GM12878 (cell line): ENCODE measurements at regions not wholly inside any gene's neighbourhood (a gene's known extent, or its start where the extent isn't known, plus 50 kb on each side); places are given as distances from the start of the nearest gene placed in this dataset.

Experiments used
- ATAC-seq: fragments of 200-7000 bp; cut with Tn5 transposase; 3 replicates; pipeline ENCODE4 v1.9.1; 2020; ENCODE audit warnings: mild to moderate bottlenecking, moderate library complexity
- BruUV-seq: library from RNA; stranded (reverse); fragments of 400-500 nt; replicated peaks from 2 replicates; lab custom pipeline; 2021; lab: Mats Ljungman, UMichigan
- CTCF ChIA-PET: fragments of 300-600 bp; sonication (Branson Sonifier 250); formaldehyde crosslinking; extraction: SDS; loops from one replicate; lab custom pipeline; 2021; ENCODE audit warnings: inconsistent platforms; lab: Yijun Ruan, JAX
- POLR2A ChIA-PET: fragments of 350-600 bp; formaldehyde crosslinking; extraction: SDS; loops from one replicate; lab custom pipeline; 2021; ENCODE audit warnings: inconsistent platforms; lab: Charles Lee
- RAD21 ChIA-PET: fragments of 300-600 bp; sonication (Branson Sonifier 250); formaldehyde crosslinking; loops from one replicate; lab custom pipeline; 2023; ENCODE audit warnings: antibody characterized with exemption; ENCODE audit not compliant: unreplicated experiment; lab: Charles Lee
- SMC1A ChIA-PET: fragments of 300-600 bp; sonication (Branson Sonifier 250); formaldehyde crosslinking; loops from one replicate; lab custom pipeline; 2023; ENCODE audit not compliant: unreplicated experiment, uncharacterized antibody; lab: Charles Lee
- DNase-seq: peaks from one replicate; pipeline ENCODE4 v3.0.0-alpha.2; 2011; ENCODE audit warnings: low read depth, low spot score
- FAIRE-seq: peaks from 3 replicates; lab custom pipeline; 2011; peaks lifted over from hg19 to GRCh38; lab: Jason Lieb, UNC
- H2AFZ ChIP-seq: 2 replicates; pipeline ENCODE4 v1.6.0; 2011; ENCODE audit warnings: low read depth, low read length, control low read depth; ENCODE audit not compliant: control insufficient read depth
- H3K27ac ChIP-seq: 2 replicates; pipeline ENCODE4 v1.5.1; 2011; ENCODE audit warnings: control low read depth; ENCODE audit not compliant: control insufficient read depth, insufficient read depth
- H3K27me3 ChIP-seq, 2 experiments: replicated peaks in 1 of 2; 2 replicates each; pipeline versions ENCODE4 v1.6.0 to v1.6.1; 2011; ENCODE audit warnings: low read length in 1 of 2; ENCODE audit not compliant: control insufficient read depth in 2 of 2, insufficient read depth in 2 of 2
- H3K36me3 ChIP-seq, 2 experiments: 2 replicates each; pipeline ENCODE4 v1.5.1; 2011; ENCODE audit warnings: low read length in 1 of 2; ENCODE audit not compliant: control insufficient read depth in 2 of 2, insufficient read depth in 2 of 2
- H3K4me1 ChIP-seq: 2 replicates; pipeline ENCODE4 v1.6.1; 2011; ENCODE audit warnings: mild to moderate bottlenecking, low read length, moderate library complexity, mixed read lengths; ENCODE audit not compliant: control insufficient read depth, insufficient read depth
- H3K4me2 ChIP-seq: 2 replicates; pipeline ENCODE4 v1.6.0; 2011; ENCODE audit warnings: control low read depth; ENCODE audit not compliant: control insufficient read depth, insufficient read depth
- H3K4me3 ChIP-seq: fragments of 200-600 bp; sonication (generic); 2 replicates; pipeline ENCODE4 v1.5.1; 2016
- H3K79me2 ChIP-seq: 2 replicates; pipeline ENCODE4 v1.6.0; 2011; ENCODE audit warnings: low read length; ENCODE audit not compliant: control insufficient read depth, insufficient read depth
- H3K9ac ChIP-seq: 2 replicates; pipeline ENCODE4 v1.8.0; 2011; ENCODE audit warnings: low read length, control low read depth, mixed read lengths; ENCODE audit not compliant: control insufficient read depth, insufficient read depth
- H3K9me3 ChIP-seq: replicated peaks from 3 replicates; pipeline ENCODE4 v1.5.1; 2011; ENCODE audit warnings: mild to moderate bottlenecking, low read length; ENCODE audit not compliant: control insufficient read depth, insufficient read depth
- H4K20me1 ChIP-seq: 2 replicates; pipeline ENCODE4 v1.6.0; 2011; ENCODE audit not compliant: control insufficient read depth, insufficient read depth
- ATF2 ChIP-seq: IDR thresholded peaks from 2 replicates; pipeline ENCODE4 v1.6.1; 2012; ENCODE audit warnings: low read length, inconsistent platforms
- CBX5 ChIP-seq: sonication (generic); IDR thresholded peaks from 2 replicates; pipeline ENCODE4 v1.6.1; 2016; ENCODE audit warnings: low read depth, moderate library complexity, mild to moderate bottlenecking, inconsistent platforms
- DPF2 ChIP-seq: fragments of 450-650 bp; IDR thresholded peaks from 2 replicates; pipeline ENCODE4 v1.6.1; 2017; ENCODE audit warnings: mild to moderate bottlenecking
- MYB ChIP-seq: fragments of 150-350 bp; IDR thresholded peaks from 2 replicates; pipeline ENCODE4 v1.6.1; 2014; ENCODE audit warnings: mild to moderate bottlenecking, low read depth, low read length, borderline replicate concordance
- NFIC ChIP-seq: IDR thresholded peaks from 2 replicates; pipeline ENCODE4 v1.6.1; 2012; ENCODE audit warnings: low read depth, mild to moderate bottlenecking, inconsistent platforms, low read length, moderate library complexity
- PBX3 ChIP-seq: IDR thresholded peaks from 2 replicates; pipeline ENCODE4 v1.6.1; 2011; ENCODE audit warnings: mild to moderate bottlenecking, low read depth, low read length, moderate library complexity; ENCODE audit not compliant: insufficient replicate concordance
- PML ChIP-seq: IDR thresholded peaks from 2 replicates; pipeline ENCODE4 v1.6.1; 2012; ENCODE audit warnings: low read length, inconsistent platforms
- WGBS: methylation state at CpG from one replicate; pipeline ENCODE4 v1.1.6; 2016; ENCODE audit warnings: low lambda C conversion rate; ENCODE audit not compliant: insufficient replicate concordance, insufficient coverage; ENCODE audit errors: missing lambda C conversion rate; 5-methylcytosine and 5-hydroxymethylcytosine counted together
- in situ Hi-C: fragments of 300-500 bp; cut with MboI; formaldehyde crosslinking; loops from 9 replicates; pipeline ENCODE4 v1.14.3; 2018; ENCODE audit warnings: mixed read lengths
- intact Hi-C: fragments of 100-400 bp; cut with micrococcal nuclease; formaldehyde crosslinking; loops from one replicate; pipeline ENCODE4 v1.14.2; 2022; ENCODE audit not compliant: unreplicated experiment

GRCh38 chr9:86519066-86519615 is 164.9 kb upstream of the TUT7 start (continued):
- TF ChIP-seq PBX3, result no peak
- no peak for TF ChIP-seq CBX5
- TF ChIP-seq, all 136 proteins: peak for 0

GRCh38 chr9:86517475-86517874 is 163.3 kb upstream of the TUT7 start:
- Histone ChIP-seq H3K9ac (no peak overlapping the region), H3K4me3 (no peak overlapping the region), H3K9me3 (no peaks in the 10 kb centered on the region), H3K4me2 (no peak overlapping the region), H3K36me3 (no peaks in the 10 kb centered on the region), H2AFZ (no peak overlapping the region), H3K79me2 (no peaks in the 10 kb centered on the region), H3K27ac (no peak overlapping the region), H3K27me3 (no peaks in the 10 kb centered on the region; a peak in 1 of 4 replicates), H4K20me1 (no peaks in the 10 kb centered on the region), H3K4me1 (no peaks in the 10 kb centered on the region)
- no peak for DNase-seq
- ChIA-PET POLR2A (no interaction called here), CTCF (no interaction called here), SMC1A (interaction anchor here (0.8 to 1.3 kb wide), 2 partner anchors 10 to 209 kb away, joined by 3 read pairs; no protein-coding TSS in a partner anchor), RAD21 (no interaction called here)
- 0% methylated on average over 1 of the region's 1 CpG for WGBS
- FAIRE-seq, result no peak
- TF ChIP-seq CBX5, result no peak
- no peak for TF ChIP-seq PML
- TF ChIP-seq DPF2, result no peak
- TF ChIP-seq MYB, result no peak
- no peak for TF ChIP-seq NFIC
- no peak for TF ChIP-seq ATF2
- no TSS peak for BruUV-seq
- in situ Hi-C loops (no loop called here), intact Hi-C loops (no loop called here)
- ATAC-seq, result no peak
